ENCODE measurements at regions not wholly inside any gene's neighbourhood (a gene's known extent, or its start where the extent isn't known, plus 50 kb on each side); places are given as distances from the start of the nearest gene placed in this dataset.

DNA sequence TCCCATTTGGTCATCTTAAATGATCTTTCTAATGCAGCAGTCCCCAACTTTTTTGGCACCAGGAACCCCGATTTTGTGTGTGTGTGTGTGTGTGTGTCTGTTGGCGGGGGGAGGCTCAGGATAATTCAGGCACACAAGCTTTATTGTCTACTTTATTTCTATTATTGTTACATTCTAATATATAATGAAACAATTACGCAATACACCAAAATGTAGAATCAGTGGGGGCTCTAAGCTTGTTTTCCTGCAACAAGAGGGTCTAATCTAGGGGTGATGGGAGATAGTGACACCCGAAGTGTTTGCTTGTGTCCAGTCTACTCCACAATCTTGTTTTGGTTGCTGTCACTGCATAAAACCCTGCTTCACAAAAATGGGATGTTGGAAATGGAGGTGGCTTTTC, 621.1 kb upstream of the LRFN5 start:
- Histone ChIP-seq H3K36me3 (replicated peaks in 1 of 2; ENCODE audit: control insufficient read depth in 1 of 2, insufficient read depth in 2 of 2, low read length in 1 of 2) (no peaks in the 10 kb centered on the region), H3K9me3 (no peaks in the 10 kb centered on the region), H3K79me2 (ENCODE audit: insufficient read depth) (no peaks in the 10 kb centered on the region), H3K4me3 (ENCODE audit: low read depth in 2 of 2, low read length in 1 of 2) (no peak overlapping the region), H3K9ac (no peak overlapping the region), H3F3A (replicated peaks; ENCODE audit: insufficient read depth) (no peaks in the 10 kb centered on the region), H3K27me3 (ENCODE audit: insufficient read depth) (no peaks in the 10 kb centered on the region), H3K4me1 (ENCODE audit: control insufficient read depth in 1 of 2, insufficient read depth in 2 of 2, low read depth in 1 of 2, low read length in 1 of 2) (no peaks in the 10 kb centered on the region), H3K9me2 (no peaks in the 10 kb centered on the region), H2AFZ (ENCODE audit: low read depth) (no peak overlapping the region), H3K27ac (ENCODE audit: low read depth in 2 of 2, low read length in 1 of 2) (no peak overlapping the region), H3K4me2 (no peak overlapping the region), H4K20me1 (ENCODE audit: insufficient read depth) (no peaks in the 10 kb centered on the region)
- POLR2A ChIA-PET = no interaction called here
- CTCF ChIA-PET = interaction anchor here (0.6 kb wide), 1 partner anchor 367 kb away, joined by 3 read pairs; no protein-coding TSS in a partner anchor
- no peak for TF ChIP-seq NFIC (IDR thresholded peaks at IDR 0.05; ENCODE audit: borderline replicate concordance)
- no peak for TF ChIP-seq GATA2 (CRISPR knock-in tag; IDR thresholded peaks at IDR 0.05)
- TF ChIP-seq EP300 (IDR thresholded peaks at IDR 0.05; ENCODE audit: borderline replicate concordance in 1 of 2, low read depth in 1 of 2, low read length in 1 of 2) = no peak
- DNase-seq = no peak
- 43% methylated on average over 4 of the region's 4 CpGs for WGBS (ENCODE audit: low lambda C conversion rate)

DNA sequence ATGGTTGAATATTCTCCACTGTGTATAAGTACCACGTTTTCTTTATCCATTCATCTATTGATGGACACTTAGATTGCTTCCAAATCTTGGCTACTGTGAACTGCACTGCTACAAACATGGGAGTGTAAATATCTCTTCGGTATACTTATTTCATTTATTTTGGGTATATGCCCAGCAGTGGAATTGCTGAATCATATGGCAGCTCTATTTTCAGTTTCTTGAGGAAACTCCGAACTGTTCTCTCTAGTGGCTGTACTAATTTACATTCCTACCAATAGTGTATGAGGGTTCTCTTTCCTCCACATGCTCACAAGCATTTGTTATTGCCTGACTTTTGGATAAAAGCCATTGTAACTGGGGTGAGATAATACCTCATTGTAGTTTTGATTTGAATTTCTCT, 623.1 kb upstream of the LRFN5 start:
- 37% methylated on average over 3 of the region's 3 CpGs for WGBS (ENCODE audit: low lambda C conversion rate)
- H3K27ac ChIP-seq (ENCODE audit: low read depth in 2 of 2, low read length in 1 of 2) = peak overlapping the region in 1 of 2 experiments; percentile 48; a peak in 1 of 4 replicates

More for the DNA sequence above, 623.1 kb upstream of the LRFN5 start:
- Histone ChIP-seq H4K20me1 (ENCODE audit: insufficient read depth) (no peaks in the 10 kb centered on the region), H3F3A (replicated peaks; ENCODE audit: insufficient read depth) (no peaks in the 10 kb centered on the region), H3K9me3 (no peaks in the 10 kb centered on the region), H2AFZ (ENCODE audit: low read depth) (no peak overlapping the region), H3K4me3 (ENCODE audit: low read depth in 2 of 2, low read length in 1 of 2) (no peak overlapping the region), H3K4me1 (ENCODE audit: control insufficient read depth in 1 of 2, insufficient read depth in 2 of 2, low read depth in 1 of 2, low read length in 1 of 2) (no peaks in the 10 kb centered on the region), H3K79me2 (ENCODE audit: insufficient read depth) (no peaks in the 10 kb centered on the region), H3K9ac (no peak overlapping the region), H3K9me2 (no peaks in the 10 kb centered on the region), H3K36me3 (replicated peaks in 1 of 2; ENCODE audit: control insufficient read depth in 1 of 2, insufficient read depth in 2 of 2, low read length in 1 of 2) (no peaks in the 10 kb centered on the region), H3K4me2 (no peak overlapping the region), H3K27me3 (ENCODE audit: insufficient read depth) (no peaks in the 10 kb centered on the region)
- ChIA-PET CTCF (no interaction called here), POLR2A (no interaction called here)
- DNase-seq = no peak
- no peak for TF ChIP-seq CHD2 (IDR thresholded peaks at IDR 0.05; ENCODE audit: low read length, partially characterized antibody)
- no peak for TF ChIP-seq SIN3A (IDR thresholded peaks at IDR 0.05; ENCODE audit: borderline replicate concordance, low read depth, low read length)
- no peak for TF ChIP-seq SMC3 (IDR thresholded peaks at IDR 0.05; ENCODE audit: low read depth, low read length)
- TF ChIP-seq TAF1 (IDR thresholded peaks at IDR 0.05; ENCODE audit: borderline replicate concordance, low read depth, low read length) = no peak
- TF ChIP-seq, protein P1, sequence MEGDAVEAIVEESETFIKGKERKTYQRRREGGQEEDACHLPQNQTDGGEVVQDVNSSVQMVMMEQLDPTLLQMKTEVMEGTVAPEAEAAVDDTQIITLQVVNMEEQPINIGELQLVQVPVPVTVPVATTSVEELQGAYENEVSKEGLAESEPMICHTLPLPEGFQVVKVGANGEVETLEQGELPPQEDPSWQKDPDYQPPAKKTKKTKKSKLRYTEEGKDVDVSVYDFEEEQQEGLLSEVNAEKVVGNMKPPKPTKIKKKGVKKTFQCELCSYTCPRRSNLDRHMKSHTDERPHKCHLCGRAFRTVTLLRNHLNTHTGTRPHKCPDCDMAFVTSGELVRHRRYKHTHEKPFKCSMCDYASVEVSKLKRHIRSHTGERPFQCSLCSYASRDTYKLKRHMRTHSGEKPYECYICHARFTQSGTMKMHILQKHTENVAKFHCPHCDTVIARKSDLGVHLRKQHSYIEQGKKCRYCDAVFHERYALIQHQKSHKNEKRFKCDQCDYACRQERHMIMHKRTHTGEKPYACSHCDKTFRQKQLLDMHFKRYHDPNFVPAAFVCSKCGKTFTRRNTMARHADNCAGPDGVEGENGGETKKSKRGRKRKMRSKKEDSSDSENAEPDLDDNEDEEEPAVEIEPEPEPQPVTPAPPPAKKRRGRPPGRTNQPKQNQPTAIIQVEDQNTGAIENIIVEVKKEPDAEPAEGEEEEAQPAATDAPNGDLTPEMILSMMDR (IDR thresholded peaks at IDR 0.05) = no peak
- TF ChIP-seq RAD21 (IDR thresholded peaks at IDR 0.05; ENCODE audit: low read length) = no peak
- TF ChIP-seq TCF12 (IDR thresholded peaks at IDR 0.05) = no peak
- TF ChIP-seq, protein P2, sequence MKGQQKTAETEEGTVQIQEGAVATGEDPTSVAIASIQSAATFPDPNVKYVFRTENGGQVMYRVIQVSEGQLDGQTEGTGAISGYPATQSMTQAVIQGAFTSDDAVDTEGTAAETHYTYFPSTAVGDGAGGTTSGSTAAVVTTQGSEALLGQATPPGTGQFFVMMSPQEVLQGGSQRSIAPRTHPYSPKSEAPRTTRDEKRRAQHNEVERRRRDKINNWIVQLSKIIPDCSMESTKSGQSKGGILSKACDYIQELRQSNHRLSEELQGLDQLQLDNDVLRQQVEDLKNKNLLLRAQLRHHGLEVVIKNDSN (IDR thresholded peaks at IDR 0.05; ENCODE audit: borderline replicate concordance, low read depth) = no peak
- TF ChIP-seq NRF1 (IDR thresholded peaks at IDR 0.05; ENCODE audit: low read depth, low read length) = no peak
- no peak for TF ChIP-seq NFIC (IDR thresholded peaks at IDR 0.05; ENCODE audit: borderline replicate concordance)
- TF ChIP-seq, protein P3, sequence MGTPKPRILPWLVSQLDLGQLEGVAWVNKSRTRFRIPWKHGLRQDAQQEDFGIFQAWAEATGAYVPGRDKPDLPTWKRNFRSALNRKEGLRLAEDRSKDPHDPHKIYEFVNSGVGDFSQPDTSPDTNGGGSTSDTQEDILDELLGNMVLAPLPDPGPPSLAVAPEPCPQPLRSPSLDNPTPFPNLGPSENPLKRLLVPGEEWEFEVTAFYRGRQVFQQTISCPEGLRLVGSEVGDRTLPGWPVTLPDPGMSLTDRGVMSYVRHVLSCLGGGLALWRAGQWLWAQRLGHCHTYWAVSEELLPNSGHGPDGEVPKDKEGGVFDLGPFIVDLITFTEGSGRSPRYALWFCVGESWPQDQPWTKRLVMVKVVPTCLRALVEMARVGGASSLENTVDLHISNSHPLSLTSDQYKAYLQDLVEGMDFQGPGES (IDR thresholded peaks at IDR 0.05; ENCODE audit: low read depth, low read length) = no peak
- TF ChIP-seq, protein P4, sequence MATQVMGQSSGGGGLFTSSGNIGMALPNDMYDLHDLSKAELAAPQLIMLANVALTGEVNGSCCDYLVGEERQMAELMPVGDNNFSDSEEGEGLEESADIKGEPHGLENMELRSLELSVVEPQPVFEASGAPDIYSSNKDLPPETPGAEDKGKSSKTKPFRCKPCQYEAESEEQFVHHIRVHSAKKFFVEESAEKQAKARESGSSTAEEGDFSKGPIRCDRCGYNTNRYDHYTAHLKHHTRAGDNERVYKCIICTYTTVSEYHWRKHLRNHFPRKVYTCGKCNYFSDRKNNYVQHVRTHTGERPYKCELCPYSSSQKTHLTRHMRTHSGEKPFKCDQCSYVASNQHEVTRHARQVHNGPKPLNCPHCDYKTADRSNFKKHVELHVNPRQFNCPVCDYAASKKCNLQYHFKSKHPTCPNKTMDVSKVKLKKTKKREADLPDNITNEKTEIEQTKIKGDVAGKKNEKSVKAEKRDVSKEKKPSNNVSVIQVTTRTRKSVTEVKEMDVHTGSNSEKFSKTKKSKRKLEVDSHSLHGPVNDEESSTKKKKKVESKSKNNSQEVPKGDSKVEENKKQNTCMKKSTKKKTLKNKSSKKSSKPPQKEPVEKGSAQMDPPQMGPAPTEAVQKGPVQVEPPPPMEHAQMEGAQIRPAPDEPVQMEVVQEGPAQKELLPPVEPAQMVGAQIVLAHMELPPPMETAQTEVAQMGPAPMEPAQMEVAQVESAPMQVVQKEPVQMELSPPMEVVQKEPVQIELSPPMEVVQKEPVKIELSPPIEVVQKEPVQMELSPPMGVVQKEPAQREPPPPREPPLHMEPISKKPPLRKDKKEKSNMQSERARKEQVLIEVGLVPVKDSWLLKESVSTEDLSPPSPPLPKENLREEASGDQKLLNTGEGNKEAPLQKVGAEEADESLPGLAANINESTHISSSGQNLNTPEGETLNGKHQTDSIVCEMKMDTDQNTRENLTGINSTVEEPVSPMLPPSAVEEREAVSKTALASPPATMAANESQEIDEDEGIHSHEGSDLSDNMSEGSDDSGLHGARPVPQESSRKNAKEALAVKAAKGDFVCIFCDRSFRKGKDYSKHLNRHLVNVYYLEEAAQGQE (IDR thresholded peaks at IDR 0.05; ENCODE audit: low read depth, low read length) = no peak
